GM21825 (cell line): ENCODE measurements at regions not wholly inside any gene's neighbourhood (a gene's known extent, or its start where the extent isn't known, plus 50 kb on each side); places are given as distances from the start of the nearest gene placed in this dataset.

Experiments used
- ATAC-seq: cut with Tn5 transposase; IDR thresholded peaks from one replicate; pipeline ENCODE4 v1.9.1; 2021; ENCODE audit warnings: mild to moderate bottlenecking, moderate library complexity; ENCODE audit not compliant: unreplicated experiment

GRCh38 chr10:89095701-89096391 lies 105.2 kb downstream of the FAS start:
- ATAC-seq: no peak

- ATAC-seq: no peak
These were observed 103.1 kb downstream of the FAS start for GRCh38 chr10:89093728-89094127.

- no peak for ATAC-seq
These were observed 102.4 kb downstream of the FAS start for GRCh38 chr10:89092981-89093380.

- no peak for ATAC-seq
These were observed 101.8 kb downstream of the FAS start for GRCh38 chr10:89092439-89092838.

- no peak for ATAC-seq
These were observed 100.9 kb downstream of the FAS start for GRCh38 chr10:89091496-89091895.

- ATAC-seq: no peak
These were observed 100.3 kb downstream of the FAS start for GRCh38 chr10:89090756-89091445.

GRCh38 chr10:89086801-89087521 lies 96.4 kb downstream of the FAS start:
- no peak for ATAC-seq

- no peak for ATAC-seq
These were observed 94.6 kb downstream of the FAS start for GRCh38 chr10:89085153-89085552.

GRCh38 chr10:89082086-89082485 lies 91.5 kb downstream of the FAS start:
- ATAC-seq: no peak

- no peak for ATAC-seq
These were observed 90.1 kb downstream of the FAS start for GRCh38 chr10:89080660-89081059.

- no peak for ATAC-seq
These were observed 89.4 kb downstream of the FAS start for GRCh38 chr10:89079961-89080360.

GRCh38 chr10:89078724-89079672 lies 88.4 kb downstream of the FAS start:
- no peak for ATAC-seq

- no peak for ATAC-seq
These were observed 85.5 kb downstream of the FAS start for GRCh38 chr10:89076120-89076519.

- ATAC-seq: no peak
These were observed 85.0 kb downstream of the FAS start for GRCh38 chr10:89075631-89076030.

- ATAC-seq: no peak
These were observed 83.5 kb downstream of the FAS start for GRCh38 chr10:89074120-89074519.

GRCh38 chr10:89073719-89074118 lies 83.1 kb downstream of the FAS start:
- no peak for ATAC-seq

GRCh38 chr10:89069589-89069988 lies 79.0 kb downstream of the FAS start:
- no peak for ATAC-seq
